GM19468 (cell line): ENCODE measurements at regions not wholly inside any gene's neighbourhood (a gene's known extent, or its start where the extent isn't known, plus 50 kb on each side); places are given as distances from the start of the nearest gene placed in this dataset.

Source experiments
- ATAC-seq: cut with Tn5 transposase; IDR thresholded peaks from one replicate; pipeline ENCODE4 v1.9.1; 2021; ENCODE audit warnings: mild to moderate bottlenecking, moderate library complexity, moderate number of reproducible peaks; ENCODE audit not compliant: unreplicated experiment; ENCODE audit errors: extremely low read depth

GRCh38 chr12:9271875-9272274, 63.7 kb upstream of the PZP start:
- ATAC-seq = no peak

- ATAC-seq = no peak
Observed at GRCh38 chr12:9264546-9264945, 56.4 kb upstream of the PZP start.

GRCh38 chr12:9260931-9261330, 52.7 kb upstream of the PZP start:
- no peak for ATAC-seq

GRCh38 chr12:9258676-9259075, 50.5 kb upstream of the PZP start:
- ATAC-seq = no peak
